ENCODE measurements at regions not wholly inside any gene's neighbourhood (a gene's known extent, or its start where the extent isn't known, plus 50 kb on each side); places are given as distances from the start of the nearest gene placed in this dataset.

- no peak for DNase-seq
These were observed 209.5 kb upstream of the SUCLG2 start for GRCh38 chr3:67863869-67864268.

GRCh38 chr3:67860429-67860828 is 206.0 kb upstream of the SUCLG2 start:
- DNase-seq, result no peak

- DNase-seq, result no peak
These were observed 204.1 kb upstream of the SUCLG2 start for GRCh38 chr3:67858492-67858891.

- DNase-seq, result no peak
These were observed 202.3 kb upstream of the SUCLG2 start for GRCh38 chr3:67856718-67857117.

GRCh38 chr3:67854663-67855062 is 200.3 kb upstream of the SUCLG2 start:
- DNase-seq, result no peak

- DNase-seq, result no peak
These were observed 199.1 kb upstream of the SUCLG2 start for GRCh38 chr3:67853520-67853919.

GRCh38 chr3:67848299-67848698 is 193.9 kb upstream of the SUCLG2 start:
- no peak for DNase-seq

- DNase-seq, result no peak
These were observed 191.8 kb upstream of the SUCLG2 start for GRCh38 chr3:67846166-67846565.

GRCh38 chr3:67832817-67833216 is 178.4 kb upstream of the SUCLG2 start:
- DNase-seq, result no peak

- no peak for DNase-seq
These were observed 176.8 kb upstream of the SUCLG2 start for GRCh38 chr3:67831262-67831661.

- no peak for DNase-seq
These were observed 174.1 kb upstream of the SUCLG2 start for GRCh38 chr3:67828486-67829010.

GRCh38 chr3:67821135-67821534 is 166.7 kb upstream of the SUCLG2 start:
- no peak for DNase-seq

GRCh38 chr3:67819447-67819846 is 165.0 kb upstream of the SUCLG2 start:
- no peak for DNase-seq

GRCh38 chr3:67809370-67809935 is 155.0 kb upstream of the SUCLG2 start:
- DNase-seq, result no peak

GRCh38 chr3:67808906-67809305 is 154.5 kb upstream of the SUCLG2 start:
- no peak for DNase-seq

- DNase-seq, result no peak
These were observed 150.2 kb upstream of the SUCLG2 start for GRCh38 chr3:67804578-67804977.

- DNase-seq, result no peak
These were observed 149.7 kb upstream of the SUCLG2 start for GRCh38 chr3:67804089-67804488.

GRCh38 chr3:67798412-67798811 is 144.0 kb upstream of the SUCLG2 start:
- no peak for DNase-seq

GRCh38 chr3:67791620-67792019 is 137.2 kb upstream of the SUCLG2 start:
- no peak for DNase-seq

- peak; percentile 0 for DNase-seq
These were observed 135.6 kb upstream of the SUCLG2 start for GRCh38 chr3:67790043-67790442.

- no peak for DNase-seq
These were observed 134.0 kb upstream of the SUCLG2 start for GRCh38 chr3:67788396-67788795.

- no peak for DNase-seq
These were observed 129.2 kb upstream of the SUCLG2 start for GRCh38 chr3:67783281-67784250.

GRCh38 chr3:67781871-67782270 is 127.5 kb upstream of the SUCLG2 start:
- no peak for DNase-seq

- no peak for DNase-seq
These were observed 126.8 kb upstream of the SUCLG2 start for GRCh38 chr3:67781218-67781617.

Measured in NCI-H1092 (cell line).